ENCODE measurements at regions not wholly inside any gene's neighbourhood (a gene's known extent, or its start where the extent isn't known, plus 50 kb on each side); places are given as distances from the start of the nearest gene placed in this dataset.

DNA sequence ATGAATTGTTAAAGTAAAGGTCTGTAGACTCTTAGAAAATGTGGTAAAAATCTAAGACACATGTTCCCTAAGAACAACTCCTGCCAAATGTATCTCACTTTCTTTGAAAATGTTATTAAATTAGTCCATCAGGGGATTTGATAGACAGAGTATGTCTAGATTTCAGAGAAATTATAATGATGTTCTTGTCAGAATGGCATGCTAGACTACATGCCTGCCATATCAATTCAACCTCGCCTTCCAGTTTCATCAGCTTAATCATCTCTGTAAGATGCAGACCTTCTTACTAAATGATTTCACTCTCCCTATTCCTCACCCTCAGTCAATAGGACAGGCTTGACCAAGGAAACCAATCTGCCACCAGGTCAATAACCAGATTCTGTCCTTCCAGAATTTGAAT is 368.4 kb downstream of the TXNL1 start:
- intact Hi-C loops (cut with DNase I, micrococcal nuclease): no loop called here
- DNase-seq (no peak), ATAC-seq (no peak)
- no peaks in the 10 kb centered on the region for H3K36me3 ChIP-seq (ENCODE audit: low read depth)
- H3K9me3 ChIP-seq: peaks cover 6% of the 10 kb centered on the region
- H3K4me3 ChIP-seq: no peak overlapping the region
- TF ChIP-seq, protein P1, sequence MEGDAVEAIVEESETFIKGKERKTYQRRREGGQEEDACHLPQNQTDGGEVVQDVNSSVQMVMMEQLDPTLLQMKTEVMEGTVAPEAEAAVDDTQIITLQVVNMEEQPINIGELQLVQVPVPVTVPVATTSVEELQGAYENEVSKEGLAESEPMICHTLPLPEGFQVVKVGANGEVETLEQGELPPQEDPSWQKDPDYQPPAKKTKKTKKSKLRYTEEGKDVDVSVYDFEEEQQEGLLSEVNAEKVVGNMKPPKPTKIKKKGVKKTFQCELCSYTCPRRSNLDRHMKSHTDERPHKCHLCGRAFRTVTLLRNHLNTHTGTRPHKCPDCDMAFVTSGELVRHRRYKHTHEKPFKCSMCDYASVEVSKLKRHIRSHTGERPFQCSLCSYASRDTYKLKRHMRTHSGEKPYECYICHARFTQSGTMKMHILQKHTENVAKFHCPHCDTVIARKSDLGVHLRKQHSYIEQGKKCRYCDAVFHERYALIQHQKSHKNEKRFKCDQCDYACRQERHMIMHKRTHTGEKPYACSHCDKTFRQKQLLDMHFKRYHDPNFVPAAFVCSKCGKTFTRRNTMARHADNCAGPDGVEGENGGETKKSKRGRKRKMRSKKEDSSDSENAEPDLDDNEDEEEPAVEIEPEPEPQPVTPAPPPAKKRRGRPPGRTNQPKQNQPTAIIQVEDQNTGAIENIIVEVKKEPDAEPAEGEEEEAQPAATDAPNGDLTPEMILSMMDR (IDR thresholded peaks at IDR 0.05): no peak
- H3K4me1 ChIP-seq (ENCODE audit: low read depth): no peaks in the 10 kb centered on the region

DNA sequence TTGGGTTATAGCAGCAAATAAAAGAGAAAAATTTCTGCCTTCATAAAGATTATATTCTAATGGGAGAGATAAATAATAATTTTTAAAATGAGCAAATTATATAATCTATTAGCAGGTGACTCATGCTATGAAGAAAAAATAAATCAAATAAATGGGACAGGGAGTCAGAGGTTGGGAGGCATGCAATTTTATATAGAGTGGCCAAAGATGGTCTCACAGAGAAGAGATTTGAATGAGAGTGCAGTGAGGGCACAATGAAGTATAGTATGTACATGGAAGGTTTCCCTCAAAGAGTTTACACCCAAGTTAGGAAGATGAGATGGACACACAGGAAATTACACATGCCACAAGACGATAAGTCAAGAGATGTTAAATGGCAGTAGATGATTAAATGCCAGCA is 369.4 kb downstream of the TXNL1 start:
- H3K4me3 ChIP-seq: no peak overlapping the region
- TF ChIP-seq, protein P1 (IDR thresholded peaks at IDR 0.05): no peak
- no peaks in the 10 kb centered on the region for H3K4me1 ChIP-seq (ENCODE audit: low read depth)

DNA sequence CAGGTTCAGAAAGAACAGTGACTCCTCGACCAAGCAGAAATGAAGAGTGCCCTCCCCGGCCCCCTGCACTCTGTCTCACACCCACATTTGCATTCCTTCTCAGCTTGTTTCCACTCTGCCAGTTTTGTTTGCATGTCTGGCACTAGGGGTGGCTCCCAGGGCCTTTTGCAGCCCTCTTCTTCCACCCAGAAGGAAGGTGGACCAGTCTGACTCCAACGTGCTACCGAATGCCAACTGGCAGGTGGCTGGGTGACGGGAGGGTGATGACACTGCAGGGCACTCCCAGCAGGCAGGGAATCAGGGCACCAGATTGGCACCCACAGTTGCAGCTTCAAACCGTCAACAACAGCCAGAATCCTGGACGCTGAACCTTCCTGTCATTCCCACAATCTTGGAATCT is 371.1 kb downstream of the TXNL1 start:
- Histone ChIP-seq H3K4me1 (ENCODE audit: low read depth) (no peaks in the 10 kb centered on the region), H3K36me3 (ENCODE audit: low read depth) (no peaks in the 10 kb centered on the region), H3K4me3 (no peak overlapping the region), H3K9me3 (peaks cover 13% of the 10 kb centered on the region)
- DNase-seq: no peak
- intact Hi-C loops (cut with DNase I, micrococcal nuclease): no loop called here
- TF ChIP-seq, protein P1 (IDR thresholded peaks at IDR 0.05): no peak
- peak; percentile 28 for ATAC-seq

More for the DNA sequence above, 369.4 kb downstream of the TXNL1 start:
- intact Hi-C loops (cut with DNase I, micrococcal nuclease): no loop called here
- Histone ChIP-seq H3K36me3 (ENCODE audit: low read depth) (no peaks in the 10 kb centered on the region), H3K9me3 (peaks cover 8% of the 10 kb centered on the region)
- no peak for DNase-seq
- ATAC-seq: no peak

DNA sequence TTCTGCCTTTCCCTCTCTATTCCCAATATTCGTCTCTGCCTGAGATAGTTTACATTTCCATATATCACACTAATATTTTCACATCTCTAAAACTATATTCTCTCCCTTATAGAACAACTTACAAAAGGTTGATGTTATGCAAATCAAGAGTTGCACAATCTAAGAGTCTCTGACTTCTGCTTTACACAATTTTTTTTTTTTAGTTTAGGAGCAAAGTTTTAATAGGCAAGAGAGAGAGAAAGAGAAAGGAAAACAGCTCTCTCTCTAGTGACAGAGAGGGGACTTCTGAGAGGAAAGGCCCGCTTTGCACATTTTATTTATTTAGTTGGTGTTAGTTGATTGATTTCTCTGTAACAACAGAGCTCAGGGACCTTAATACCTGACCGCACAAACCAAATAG is 380.2 kb downstream of the TXNL1 start:
- H3K9me3 ChIP-seq: no peaks in the 10 kb centered on the region
- TF ChIP-seq, protein P1 (IDR thresholded peaks at IDR 0.05): no peak
- no peaks in the 10 kb centered on the region for H3K36me3 ChIP-seq (ENCODE audit: low read depth)
- no peak overlapping the region for H3K4me3 ChIP-seq
- intact Hi-C loops (cut with DNase I, micrococcal nuclease): no loop called here
- no peak for ATAC-seq
- no peaks in the 10 kb centered on the region for H3K4me1 ChIP-seq (ENCODE audit: low read depth)
- no peak for DNase-seq

DNA sequence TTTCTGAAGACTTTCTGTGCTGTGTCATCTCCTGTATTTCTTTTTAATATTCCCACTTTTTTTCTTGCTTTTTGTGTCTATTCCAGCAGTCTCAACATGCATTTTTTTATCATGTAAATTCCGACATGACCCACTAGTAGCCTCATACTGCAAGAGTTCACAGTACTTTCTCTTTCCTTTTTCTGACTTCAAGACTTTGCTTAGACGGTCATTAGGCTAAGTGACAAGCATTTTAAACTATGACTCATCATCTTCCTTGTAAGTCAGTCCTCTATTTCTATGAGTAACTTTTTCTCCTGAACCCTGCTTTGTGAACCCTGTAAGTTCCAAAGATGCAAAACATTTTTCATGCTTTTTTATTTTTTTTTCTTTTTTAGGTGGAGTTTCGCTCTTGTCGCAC is 381.2 kb downstream of the TXNL1 start:
- DNase-seq (no peak), ATAC-seq (no peak)
- no peak overlapping the region for H3K4me3 ChIP-seq
- intact Hi-C loops (cut with DNase I, micrococcal nuclease): no loop called here
- H3K36me3 ChIP-seq (ENCODE audit: low read depth): no peaks in the 10 kb centered on the region
- no peaks in the 10 kb centered on the region for H3K4me1 ChIP-seq (ENCODE audit: low read depth)
- no peaks in the 10 kb centered on the region for H3K9me3 ChIP-seq
- TF ChIP-seq, protein P1 (IDR thresholded peaks at IDR 0.05): no peak

DNA sequence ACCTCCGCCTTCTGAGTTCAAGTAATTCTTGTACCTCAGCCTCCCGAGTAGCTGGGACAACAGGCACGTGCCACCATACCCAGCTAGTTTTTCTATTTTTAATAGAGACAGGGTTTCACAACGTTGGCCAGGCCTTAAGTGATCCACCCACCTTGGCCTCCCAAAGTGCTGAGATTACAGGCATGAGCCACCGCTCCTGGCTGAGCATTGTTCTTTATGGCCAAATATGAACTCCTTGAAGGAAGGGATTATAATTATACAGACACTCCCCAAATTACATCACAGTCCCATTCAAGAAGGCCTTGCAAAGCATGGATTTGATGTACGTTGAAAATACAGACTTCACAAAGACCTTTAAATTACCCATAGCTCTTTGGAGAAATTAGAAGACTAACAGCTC is 381.7 kb downstream of the TXNL1 start:
- no peaks in the 10 kb centered on the region for H3K9me3 ChIP-seq
- no peak for ATAC-seq
- no peaks in the 10 kb centered on the region for H3K4me1 ChIP-seq (ENCODE audit: low read depth)
- no peak overlapping the region for H3K4me3 ChIP-seq
- intact Hi-C loops (cut with DNase I, micrococcal nuclease): no loop called here
- TF ChIP-seq, protein P1 (IDR thresholded peaks at IDR 0.05): no peak
- no peaks in the 10 kb centered on the region for H3K36me3 ChIP-seq (ENCODE audit: low read depth)
- DNase-seq: no peak

Measured in mucosa of descending colon (tissue), 3 donors.